ENCODE measurements at regions not wholly inside any gene's neighbourhood (a gene's known extent, or its start where the extent isn't known, plus 50 kb on each side); places are given as distances from the start of the nearest gene placed in this dataset.

DNA sequence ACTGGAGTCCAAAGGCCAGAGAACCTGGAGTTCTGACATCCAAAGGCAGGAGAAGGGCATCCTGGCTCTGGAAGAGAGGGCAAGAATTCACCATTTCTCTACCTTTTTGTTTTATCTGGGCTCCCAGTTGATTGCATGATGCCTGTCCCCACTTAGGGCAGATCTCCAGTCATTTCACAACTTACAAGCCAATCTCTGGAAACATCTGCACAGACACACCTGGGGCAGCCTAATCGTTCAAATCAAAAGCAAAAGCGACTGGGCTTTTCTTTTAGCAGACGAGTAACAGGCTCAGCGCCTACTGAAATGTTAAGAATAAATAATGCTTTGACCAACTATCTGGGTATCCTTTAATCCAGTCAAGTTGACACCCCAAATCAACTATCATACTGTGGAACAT, 136.0 kb upstream of the NPY2R start:
- no peak for DNase-seq (ENCODE audit: low spot score)
- in situ Hi-C loops (cut with HindIII; ENCODE audit: low sequenced_read_pairs), result no loop called here

DNA sequence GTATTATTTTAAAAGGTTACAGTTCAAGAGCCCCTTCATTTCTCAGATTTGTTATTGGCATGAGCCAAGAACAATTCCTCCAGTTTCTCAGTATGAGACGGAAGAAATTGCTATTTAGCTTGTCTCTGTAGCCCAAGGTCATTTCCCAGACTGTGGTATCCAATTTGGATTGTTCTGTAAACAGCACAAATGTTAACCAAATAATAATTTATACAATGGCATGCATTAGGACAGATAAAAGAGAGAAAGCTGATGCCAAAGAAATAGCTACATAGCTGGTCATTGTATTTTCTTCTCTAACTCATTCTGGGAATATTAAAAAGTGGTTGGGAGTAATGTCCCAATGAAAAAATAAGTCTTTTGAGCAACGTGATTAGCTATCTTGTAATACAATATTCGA, 134.6 kb upstream of the NPY2R start:
- no peak for DNase-seq (ENCODE audit: low spot score)
- in situ Hi-C loops (cut with HindIII; ENCODE audit: low sequenced_read_pairs), result no loop called here

DNA sequence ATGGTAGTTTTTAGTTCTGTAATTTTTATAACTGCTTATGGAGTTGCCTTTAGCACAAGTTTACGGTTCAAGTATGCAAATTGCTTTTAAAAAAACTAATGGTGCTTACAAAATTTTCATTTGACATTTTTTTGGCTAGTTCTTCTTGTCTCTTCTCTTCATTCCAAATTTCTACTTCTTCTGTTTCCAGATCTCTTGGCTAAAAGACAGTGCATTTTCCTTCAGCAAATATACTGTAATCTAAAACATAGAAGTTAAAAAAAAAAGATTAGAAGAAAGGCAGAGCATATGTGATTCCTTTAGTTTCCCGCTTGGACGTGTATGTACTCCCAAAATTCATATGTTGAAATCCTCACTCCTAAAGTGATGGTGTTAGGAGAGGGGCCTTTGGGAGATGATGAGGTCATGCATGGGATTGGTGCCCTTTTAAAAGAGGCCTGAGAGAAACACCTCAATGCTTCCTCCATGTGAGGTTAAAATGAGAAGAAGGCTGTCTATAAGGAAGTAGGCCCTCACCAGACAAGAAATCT, 132.1 kb upstream of the NPY2R start:
- in situ Hi-C loops (cut with HindIII; ENCODE audit: low sequenced_read_pairs), result no loop called here
- no peak for DNase-seq (ENCODE audit: low spot score)

DNA sequence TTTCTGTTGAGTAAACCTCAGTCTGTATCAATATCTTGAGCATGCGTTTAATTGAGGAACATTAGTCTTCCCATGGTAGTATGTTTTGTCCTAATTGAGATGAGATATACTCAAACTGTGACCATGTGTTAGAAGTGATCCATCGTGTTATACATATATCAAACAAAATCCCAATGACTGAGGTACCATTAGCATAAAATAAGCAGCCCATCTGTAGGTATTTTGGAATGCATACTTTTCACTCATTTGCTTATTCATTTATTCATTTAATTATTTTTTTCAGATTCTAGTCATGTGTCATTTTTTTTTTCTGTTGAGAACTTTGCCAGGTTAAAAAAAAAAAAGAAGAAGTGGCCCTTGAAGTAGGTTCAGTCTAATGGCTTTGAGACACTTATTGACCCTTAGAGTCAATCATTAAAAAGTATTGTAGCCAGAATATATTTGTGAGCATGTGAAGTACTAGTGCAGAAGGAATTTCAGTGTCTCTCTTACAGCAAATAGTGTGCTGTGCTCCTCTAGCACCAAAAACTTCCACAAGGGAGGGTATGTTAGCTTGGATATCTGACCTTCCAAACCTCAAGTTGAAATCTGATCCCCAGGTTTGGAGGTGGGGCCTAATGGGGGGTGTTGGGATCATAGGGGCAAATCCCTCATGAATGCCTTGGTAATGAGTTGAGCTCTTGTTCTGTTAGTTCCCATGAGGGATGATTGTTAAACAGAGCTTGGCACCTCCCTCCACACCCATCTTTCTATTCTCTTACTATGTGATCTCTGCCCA, 130.8 kb upstream of the NPY2R start:
- DNase-seq (ENCODE audit: low spot score), result no peak
- in situ Hi-C loops (cut with HindIII; ENCODE audit: low sequenced_read_pairs), result no loop called here

DNA sequence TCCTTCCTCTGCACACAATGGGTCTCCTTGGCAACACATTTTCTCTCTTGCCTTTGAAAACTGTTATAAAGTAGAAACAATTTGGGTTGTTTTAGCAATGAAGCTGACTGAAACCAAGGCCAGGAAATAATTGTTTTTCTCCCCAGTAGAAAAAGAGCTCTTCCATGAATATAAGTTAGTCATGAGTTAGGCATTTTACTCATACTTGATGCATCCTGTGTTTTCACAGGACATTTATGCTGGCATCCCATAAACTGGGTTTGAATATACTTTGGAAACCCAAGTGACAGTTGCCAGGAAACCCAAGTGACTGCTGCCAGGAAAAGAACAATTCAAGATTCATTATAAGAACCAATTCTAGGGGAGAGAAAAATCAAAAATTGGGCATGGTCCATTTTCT, 128.6 kb upstream of the NPY2R start:
- in situ Hi-C loops (cut with HindIII; ENCODE audit: low sequenced_read_pairs), result no loop called here
- DNase-seq (ENCODE audit: low spot score), result no peak

DNA sequence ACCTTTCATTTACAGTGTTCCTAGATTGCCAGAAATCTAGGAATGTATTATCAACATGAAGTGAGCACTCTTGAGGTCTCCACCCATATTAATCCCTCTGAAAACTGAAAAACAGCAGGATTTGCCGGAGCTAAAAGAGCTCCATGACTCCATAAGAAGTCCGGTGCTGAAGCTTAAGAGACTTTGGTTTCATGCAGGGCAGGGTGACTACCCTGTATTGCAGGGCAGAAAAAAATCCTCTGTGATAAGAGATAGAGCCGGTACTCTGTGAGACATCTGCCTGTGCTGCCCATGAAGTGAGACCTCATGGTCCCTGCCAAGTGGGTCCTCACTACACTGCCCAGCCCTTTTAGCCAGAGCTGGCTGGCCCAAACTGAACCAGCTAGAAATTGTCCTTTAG, 127.2 kb upstream of the NPY2R start:
- no peak for DNase-seq (ENCODE audit: low spot score)
- in situ Hi-C loops (cut with HindIII; ENCODE audit: low sequenced_read_pairs), result no loop called here

DNA sequence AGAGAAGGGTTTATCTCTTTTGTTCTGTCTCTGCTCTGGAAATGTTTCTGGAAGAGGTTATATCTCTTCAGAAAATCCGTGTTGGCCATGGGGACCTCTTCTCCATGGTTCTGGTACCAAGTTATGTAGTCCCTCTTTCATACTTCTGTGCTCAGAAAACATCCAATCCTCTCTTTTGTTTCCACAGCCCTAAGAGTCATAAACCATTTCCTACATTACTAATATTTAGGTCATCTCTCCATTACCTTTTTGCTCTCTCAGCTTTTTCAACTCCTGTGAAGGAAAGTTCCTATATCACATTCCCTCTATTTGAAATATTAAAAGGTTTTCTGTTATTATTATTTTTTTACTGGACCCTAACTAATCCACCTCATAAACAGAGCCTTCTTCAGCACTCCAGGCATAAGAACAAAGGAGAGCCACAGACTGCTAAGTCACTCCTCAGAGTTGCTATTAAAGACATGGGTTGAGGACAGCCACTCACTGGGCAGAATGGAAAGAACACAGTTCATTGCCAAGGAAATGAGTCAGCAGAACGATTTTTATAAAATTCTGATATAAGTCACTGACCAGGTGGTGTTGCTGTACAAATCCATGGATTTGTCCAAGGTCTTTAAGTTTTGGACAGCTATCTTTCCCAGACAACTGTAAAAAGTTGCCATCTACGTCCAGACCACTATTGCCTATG, 122.4 kb upstream of the NPY2R start:
- in situ Hi-C loops (cut with HindIII; ENCODE audit: low sequenced_read_pairs), result no loop called here
- no peak for DNase-seq (ENCODE audit: low spot score)

DNA sequence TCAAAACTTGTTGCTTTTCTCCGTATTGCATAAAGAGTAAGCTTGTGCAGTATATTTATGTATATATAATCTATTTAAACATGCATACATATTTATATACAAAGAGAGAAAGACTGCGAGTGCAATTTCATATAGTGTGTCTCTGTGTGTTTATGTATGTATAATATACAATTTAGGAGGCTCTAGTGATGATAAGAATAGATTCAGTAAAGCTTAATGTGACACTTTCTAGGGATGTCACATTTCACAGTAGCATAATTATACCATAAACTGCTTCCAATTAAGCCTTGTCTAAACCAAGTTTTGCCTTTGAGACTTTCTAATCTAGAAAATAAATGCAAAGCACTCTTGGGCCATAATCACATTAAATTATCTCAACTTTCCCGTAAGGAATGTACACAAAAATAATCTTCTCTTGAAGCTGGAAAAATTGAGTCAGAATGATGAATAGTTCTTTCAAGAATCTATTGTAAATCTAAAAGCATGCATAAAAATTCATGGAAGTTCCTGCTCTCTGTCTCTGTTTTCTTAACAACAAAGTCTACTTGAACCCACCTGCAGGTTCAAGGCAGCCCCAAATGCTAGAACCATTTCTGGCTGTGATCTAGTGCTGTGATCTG, 114.1 kb upstream of the NPY2R start:
- in situ Hi-C loops (cut with HindIII; ENCODE audit: low sequenced_read_pairs), result no loop called here

DNA sequence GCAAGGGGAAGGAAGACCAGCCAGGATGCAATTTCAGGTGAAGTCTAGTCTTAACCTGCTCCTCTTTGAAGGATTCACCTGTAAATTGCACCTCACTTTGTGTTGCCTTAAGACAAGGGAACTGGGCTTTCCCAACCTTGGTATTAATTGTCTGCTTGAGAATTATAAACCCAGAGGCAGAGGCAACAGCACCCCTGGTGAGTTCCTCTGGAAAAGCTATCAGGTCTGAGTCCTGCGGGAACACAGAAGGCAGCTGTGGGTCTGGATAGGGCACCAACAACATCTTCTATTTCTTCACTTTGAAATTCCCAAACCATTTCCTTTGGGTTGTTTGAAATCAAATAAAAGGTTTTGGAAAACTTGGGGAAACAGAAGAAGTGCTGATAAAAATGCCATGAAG, 109.2 kb upstream of the NPY2R start:
- DNase-seq (ENCODE audit: low spot score), result no peak
- in situ Hi-C loops (cut with HindIII; ENCODE audit: low sequenced_read_pairs), result no loop called here

More for the DNA sequence above, 114.1 kb upstream of the NPY2R start:
- no peak for DNase-seq (ENCODE audit: low spot score)

DNA sequence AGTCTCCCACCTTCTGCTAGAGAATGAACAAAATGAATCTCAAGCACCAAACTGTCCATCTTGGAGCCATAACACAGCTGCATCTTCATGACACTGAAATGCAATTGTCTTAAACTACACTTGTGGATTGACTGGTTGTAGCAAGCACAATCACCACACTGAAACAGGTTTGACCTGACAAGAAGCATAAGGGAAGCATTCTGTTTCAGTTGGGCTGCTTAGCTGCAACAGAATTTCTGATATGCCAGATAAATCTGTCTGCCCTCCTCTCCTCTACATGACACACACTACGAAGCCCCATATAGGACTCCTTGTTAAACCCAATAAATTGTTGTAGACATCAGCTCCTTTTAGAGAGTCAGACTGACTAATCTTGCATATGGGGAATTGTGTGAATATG, 101.8 kb upstream of the NPY2R start:
- DNase-seq (ENCODE audit: low spot score), result no peak
- in situ Hi-C loops (cut with HindIII; ENCODE audit: low sequenced_read_pairs), result no loop called here

DNA sequence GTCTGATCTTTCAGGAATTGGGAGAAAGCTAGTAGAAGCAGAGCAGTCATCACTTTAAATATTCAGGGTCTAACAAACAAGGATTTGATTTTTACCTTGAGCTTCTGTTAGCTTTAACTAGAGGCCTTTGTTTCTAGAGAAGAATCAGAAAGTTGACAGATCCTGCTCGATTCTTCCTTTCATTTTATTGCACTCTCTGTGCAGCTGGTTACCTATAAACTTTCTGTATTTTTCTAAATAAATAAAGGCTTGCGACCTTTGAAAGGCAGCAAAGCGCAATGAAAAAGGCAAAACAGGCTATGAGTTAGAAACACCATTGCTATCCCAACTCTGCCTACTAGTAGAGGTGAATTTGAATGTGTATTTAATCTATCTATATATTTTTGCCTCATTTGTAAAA, 101.4 kb upstream of the NPY2R start:
- DNase-seq (ENCODE audit: low spot score), result no peak
- in situ Hi-C loops (cut with HindIII; ENCODE audit: low sequenced_read_pairs), result no loop called here

DNA sequence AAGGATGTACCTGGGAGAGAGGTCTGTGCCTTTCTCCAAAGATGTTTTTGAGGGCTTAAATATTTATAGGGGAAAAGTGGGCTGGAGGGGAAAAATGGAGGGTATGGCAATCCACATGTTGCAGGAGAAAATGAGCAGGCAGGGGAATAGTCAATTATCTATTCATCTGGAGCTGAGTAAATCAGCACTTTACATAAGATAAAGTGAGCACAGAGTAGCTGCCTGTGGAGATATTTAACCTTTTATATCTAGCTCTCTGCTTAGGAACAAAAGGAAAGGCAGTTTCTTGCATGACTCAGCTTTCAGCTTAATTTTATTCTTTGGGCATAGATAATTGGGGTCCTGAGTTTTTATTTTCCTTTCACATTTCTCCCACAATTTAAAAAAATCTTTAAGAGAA, 93.6 kb upstream of the NPY2R start:
- no peak for DNase-seq (ENCODE audit: low spot score)
- in situ Hi-C loops (cut with HindIII; ENCODE audit: low sequenced_read_pairs), result no loop called here

DNA sequence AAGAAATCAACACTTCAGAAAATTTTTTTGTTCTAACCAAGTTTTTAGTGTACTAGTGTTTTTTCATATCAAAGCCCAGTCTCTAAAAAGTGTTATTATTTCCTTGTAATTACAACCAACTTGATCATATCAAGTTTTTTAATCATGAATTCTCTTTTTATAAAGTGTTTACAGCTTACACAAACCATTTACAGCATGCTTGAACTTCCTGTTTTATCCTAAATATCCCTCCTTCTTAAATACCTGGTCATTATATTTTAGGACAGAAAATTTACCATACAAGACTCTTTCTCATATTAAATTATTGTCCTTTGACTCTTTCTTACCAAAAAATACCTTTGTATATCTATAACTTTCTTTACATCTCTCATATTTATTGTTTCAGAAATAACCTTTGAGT, 89.4 kb upstream of the NPY2R start:
- in situ Hi-C loops (cut with HindIII; ENCODE audit: low sequenced_read_pairs), result no loop called here

DNA sequence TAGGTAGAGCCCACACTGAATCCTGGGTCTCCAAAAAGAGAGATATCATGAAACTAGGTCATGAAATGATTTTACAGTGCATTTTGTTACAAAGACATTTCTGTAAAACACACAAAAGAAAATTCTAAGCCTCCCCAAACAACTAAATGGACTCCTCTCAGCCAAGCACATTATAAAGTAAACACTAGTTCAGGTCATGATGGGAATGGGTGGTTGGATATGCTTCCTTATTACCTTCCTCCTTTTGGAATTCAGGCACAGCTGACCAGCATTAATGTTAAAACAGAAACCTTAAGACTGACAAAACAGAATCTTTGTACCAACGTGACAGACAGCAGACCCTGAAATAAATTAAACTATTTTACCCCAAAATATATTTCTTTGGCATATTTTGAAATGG, 87.9 kb upstream of the NPY2R start:
- in situ Hi-C loops (cut with HindIII; ENCODE audit: low sequenced_read_pairs), result no loop called here
- no peak for DNase-seq (ENCODE audit: low spot score)

More for the DNA sequence above, 89.4 kb upstream of the NPY2R start:
- DNase-seq (ENCODE audit: low spot score), result no peak

DNA sequence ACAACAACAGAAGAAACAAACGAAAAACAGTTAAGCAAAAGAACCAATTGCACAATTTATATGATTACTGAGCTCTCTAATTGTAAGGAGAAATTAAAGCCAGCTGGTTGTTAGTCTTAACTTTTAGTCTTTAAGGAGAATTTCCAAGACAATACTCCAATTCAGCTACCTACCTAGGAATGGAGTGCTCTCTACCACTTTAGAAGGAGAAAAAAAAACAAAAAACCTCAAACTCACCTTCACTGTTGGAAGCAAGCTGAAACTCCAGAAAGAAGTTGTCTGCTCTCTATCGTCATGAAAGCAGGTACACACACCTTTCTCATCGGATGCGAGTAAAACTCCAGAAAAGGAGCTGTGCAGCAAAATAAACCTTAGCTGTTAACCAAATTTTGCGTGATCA, 86.1 kb upstream of the NPY2R start:
- in situ Hi-C loops (cut with HindIII; ENCODE audit: low sequenced_read_pairs), result no loop called here
- DNase-seq (ENCODE audit: low spot score), result no peak

DNA sequence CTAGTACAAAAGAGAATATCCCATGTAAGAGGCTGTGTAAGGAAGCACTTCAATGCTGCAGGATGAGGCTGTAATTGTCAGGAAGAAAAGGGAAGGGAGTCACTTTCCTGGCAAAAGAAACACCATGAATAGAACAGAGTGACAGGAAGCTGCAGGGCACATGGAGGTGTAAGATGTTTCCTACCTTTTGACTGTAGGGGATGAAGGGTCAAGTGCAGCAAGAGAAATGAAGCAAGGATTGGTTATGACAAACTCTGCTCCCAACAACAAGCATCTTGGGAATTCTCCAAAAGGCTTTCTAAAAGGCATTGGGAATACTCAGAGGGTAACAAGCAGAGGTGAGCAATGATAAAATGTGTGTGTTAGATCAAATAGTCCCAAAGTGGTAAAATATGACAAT, 74.3 kb upstream of the NPY2R start:
- in situ Hi-C loops (cut with HindIII; ENCODE audit: low sequenced_read_pairs), result no loop called here
- DNase-seq (ENCODE audit: low spot score), result no peak

DNA sequence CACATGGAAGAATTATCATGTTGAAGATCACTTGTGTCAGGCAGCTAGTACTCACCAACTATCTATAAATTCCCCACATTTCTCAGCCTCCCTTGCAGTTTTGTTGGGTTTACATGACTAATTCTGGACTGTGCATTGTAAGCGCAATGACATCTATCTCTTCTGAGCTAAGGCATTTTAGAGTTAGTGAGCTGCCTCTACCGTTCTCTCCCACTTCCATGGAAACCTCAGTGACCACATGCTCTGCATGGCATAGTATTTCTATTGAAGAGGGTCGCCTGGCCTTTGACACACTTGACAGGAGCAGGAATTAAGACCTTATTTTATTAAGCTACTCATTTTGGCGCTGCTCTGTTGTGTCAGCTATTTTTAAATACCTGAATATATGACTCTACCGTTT, 67.5 kb upstream of the NPY2R start:
- DNase-seq (ENCODE audit: low spot score), result no peak
- in situ Hi-C loops (cut with HindIII; ENCODE audit: low sequenced_read_pairs), result no loop called here

DNA sequence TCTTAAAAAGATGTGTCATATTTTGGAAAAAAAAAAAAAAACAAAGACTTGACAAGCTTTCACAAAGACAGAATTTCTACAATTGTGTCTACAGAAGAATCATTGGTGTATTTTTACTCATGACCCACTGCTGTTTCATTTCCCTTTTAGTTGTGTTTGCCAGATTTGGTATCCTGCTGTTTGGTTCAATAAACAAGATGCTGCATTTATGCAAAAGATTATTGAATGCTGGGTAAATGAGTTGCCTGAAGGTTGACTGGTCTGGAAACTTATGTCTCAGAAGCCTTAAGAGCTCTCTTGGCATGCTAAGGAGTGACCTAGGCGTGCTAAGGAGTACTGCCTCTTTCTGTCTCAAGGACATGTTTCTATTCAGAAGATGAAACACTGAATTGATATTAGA, 64.9 kb upstream of the NPY2R start:
- no peak for DNase-seq (ENCODE audit: low spot score)
- in situ Hi-C loops (cut with HindIII; ENCODE audit: low sequenced_read_pairs), result no loop called here

Measured in G401 (cell line).